Breast epithelium (tissue), 3 donors: ENCODE measurements at regions not wholly inside any gene's neighbourhood (a gene's known extent, or its start where the extent isn't known, plus 50 kb on each side); places are given as distances from the start of the nearest gene placed in this dataset.

Source experiments
- POLR2A ChIP-seq: fragments of 450-650 bp; IDR thresholded peaks from one replicate; pipeline ENCODE4 v1.6.1; 2016; ENCODE audit warnings: antibody characterized with exemption, mild to moderate bottlenecking, moderate library complexity
- POLR2AphosphoS5 ChIP-seq, 3 donors: sonication (generic); formaldehyde crosslinking; IDR thresholded peaks; one replicate each; pipeline ENCODE4 v1.6.1; 2017; ENCODE audit warnings: antibody characterized with exemption in 3 of 3
- TF ChIP-seq, protein P1 (sequence below), 3 donors: fragments of 450-650 bp; IDR thresholded peaks; one replicate each; pipeline ENCODE4 v1.5.1; 2016 to 2017; ENCODE audit warnings: antibody characterized with exemption in 3 of 3, mild to moderate bottlenecking in 3 of 3, moderate library complexity in 3 of 3

DNA sequence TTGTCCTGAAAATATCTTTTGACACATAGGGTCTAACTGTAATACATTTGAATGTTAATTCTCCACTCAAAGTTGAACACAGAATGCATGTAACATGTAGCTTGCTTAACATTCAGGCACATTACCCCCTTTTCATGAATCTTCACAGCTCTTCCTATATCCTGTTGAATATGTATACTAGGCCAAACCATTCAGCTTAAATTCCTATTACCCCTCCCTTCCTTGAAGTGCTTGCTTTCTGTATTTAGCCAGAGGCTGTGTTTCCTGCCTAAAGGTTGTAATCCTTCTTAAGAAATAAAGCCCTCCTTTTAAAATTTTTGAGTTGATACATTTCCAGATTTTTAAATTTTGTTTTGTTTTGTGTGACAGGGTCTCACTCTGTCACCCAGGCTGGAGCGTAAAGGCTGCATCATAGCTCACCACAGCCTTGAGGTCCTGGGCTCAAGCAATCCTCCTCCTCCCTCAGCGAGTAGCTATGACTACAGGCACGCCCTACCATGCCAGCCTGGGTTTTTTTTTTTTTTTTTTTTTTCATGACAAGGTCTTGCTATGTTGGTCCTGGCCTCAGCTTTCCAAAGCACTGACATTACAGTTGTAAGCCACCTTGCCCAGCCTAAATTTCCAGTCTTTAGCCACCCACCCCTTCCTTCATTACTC lies 357.6 kb downstream of the DSC3 start:
- TF ChIP-seq, protein P1, sequence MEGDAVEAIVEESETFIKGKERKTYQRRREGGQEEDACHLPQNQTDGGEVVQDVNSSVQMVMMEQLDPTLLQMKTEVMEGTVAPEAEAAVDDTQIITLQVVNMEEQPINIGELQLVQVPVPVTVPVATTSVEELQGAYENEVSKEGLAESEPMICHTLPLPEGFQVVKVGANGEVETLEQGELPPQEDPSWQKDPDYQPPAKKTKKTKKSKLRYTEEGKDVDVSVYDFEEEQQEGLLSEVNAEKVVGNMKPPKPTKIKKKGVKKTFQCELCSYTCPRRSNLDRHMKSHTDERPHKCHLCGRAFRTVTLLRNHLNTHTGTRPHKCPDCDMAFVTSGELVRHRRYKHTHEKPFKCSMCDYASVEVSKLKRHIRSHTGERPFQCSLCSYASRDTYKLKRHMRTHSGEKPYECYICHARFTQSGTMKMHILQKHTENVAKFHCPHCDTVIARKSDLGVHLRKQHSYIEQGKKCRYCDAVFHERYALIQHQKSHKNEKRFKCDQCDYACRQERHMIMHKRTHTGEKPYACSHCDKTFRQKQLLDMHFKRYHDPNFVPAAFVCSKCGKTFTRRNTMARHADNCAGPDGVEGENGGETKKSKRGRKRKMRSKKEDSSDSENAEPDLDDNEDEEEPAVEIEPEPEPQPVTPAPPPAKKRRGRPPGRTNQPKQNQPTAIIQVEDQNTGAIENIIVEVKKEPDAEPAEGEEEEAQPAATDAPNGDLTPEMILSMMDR (IDR thresholded peaks at IDR 0.05) = no peak
- TF ChIP-seq POLR2A (no peak), POLR2AphosphoS5 (IDR thresholded peaks at IDR 0.05) (no peak)
